ENCODE measurements at regions not wholly inside any gene's neighbourhood (a gene's known extent, or its start where the extent isn't known, plus 50 kb on each side); places are given as distances from the start of the nearest gene placed in this dataset.

- DNase-seq (ENCODE audit: low spot score): no peak
These were observed 106.0 kb downstream of the ADAMTS1 start for GRCh38 chr21:26739189-26739588.

- DNase-seq (ENCODE audit: low spot score): no peak
These were observed 108.8 kb downstream of the ADAMTS1 start for GRCh38 chr21:26736449-26736848.

GRCh38 chr21:26732432-26733221 is 112.6 kb downstream of the ADAMTS1 start:
- no peak for DNase-seq (ENCODE audit: low spot score)

GRCh38 chr21:26719750-26720149 is 125.5 kb downstream of the ADAMTS1 start:
- no peak for DNase-seq (ENCODE audit: low spot score)

GRCh38 chr21:26717146-26717739 is 128.0 kb downstream of the ADAMTS1 start:
- DNase-seq (ENCODE audit: low spot score): no peak

- peak; percentile 12 for DNase-seq (ENCODE audit: low spot score)
These were observed 129.2 kb downstream of the ADAMTS1 start for GRCh38 chr21:26715878-26716506.

GRCh38 chr21:26715116-26715515 is 130.1 kb downstream of the ADAMTS1 start:
- DNase-seq (ENCODE audit: low spot score): no peak

- no peak for DNase-seq (ENCODE audit: low spot score)
These were observed 135.1 kb downstream of the ADAMTS1 start for GRCh38 chr21:26710155-26710554.

- DNase-seq (ENCODE audit: low spot score): no peak
These were observed 136.0 kb upstream of the CYYR1 start for GRCh38 chr21:26709090-26709489.

GRCh38 chr21:26708223-26708800 is 135.2 kb upstream of the CYYR1 start:
- no peak for DNase-seq (ENCODE audit: low spot score)

- no peak for DNase-seq (ENCODE audit: low spot score)
These were observed 134.2 kb upstream of the CYYR1 start for GRCh38 chr21:26707246-26707645.

GRCh38 chr21:26698416-26698815 is 125.3 kb upstream of the CYYR1 start:
- no peak for DNase-seq (ENCODE audit: low spot score)

GRCh38 chr21:26691416-26691815 is 118.3 kb upstream of the CYYR1 start:
- no peak for DNase-seq (ENCODE audit: low spot score)

- DNase-seq (ENCODE audit: low spot score): no peak
These were observed 113.6 kb upstream of the CYYR1 start for GRCh38 chr21:26686705-26687104.

GRCh38 chr21:26686278-26686677 is 113.2 kb upstream of the CYYR1 start:
- no peak for DNase-seq (ENCODE audit: low spot score)

- DNase-seq (ENCODE audit: low spot score): no peak
These were observed 111.8 kb upstream of the CYYR1 start for GRCh38 chr21:26684889-26685288.

GRCh38 chr21:26683996-26684395 is 110.9 kb upstream of the CYYR1 start:
- no peak for DNase-seq (ENCODE audit: low spot score)

- DNase-seq (ENCODE audit: low spot score): no peak
These were observed 106.2 kb upstream of the CYYR1 start for GRCh38 chr21:26679284-26679683.

GRCh38 chr21:26674323-26674722 is 101.2 kb upstream of the CYYR1 start:
- no peak for DNase-seq (ENCODE audit: low spot score)

- DNase-seq (ENCODE audit: low spot score): no peak
These were observed 96.2 kb upstream of the CYYR1 start for GRCh38 chr21:26669215-26669764.

GRCh38 chr21:26659757-26660156 is 86.7 kb upstream of the CYYR1 start:
- no peak for DNase-seq (ENCODE audit: low spot score)

GRCh38 chr21:26659182-26659581 is 86.1 kb upstream of the CYYR1 start:
- no peak for DNase-seq (ENCODE audit: low spot score)

- DNase-seq (ENCODE audit: low spot score): no peak
These were observed 82.4 kb upstream of the CYYR1 start for GRCh38 chr21:26655460-26655859.

Data from hematopoietic multipotent progenitor cell treated with erythropoietin and hydrocortisone succinate and interleukin-3 and kit ligand, for 17 days (in vitro differentiated cells).